H1 (cell line): ENCODE measurements at regions not wholly inside any gene's neighbourhood (a gene's known extent, or its start where the extent isn't known, plus 50 kb on each side); places are given as distances from the start of the nearest gene placed in this dataset.

ENCODE experiments used
- BCL11A ChIP-seq, 2 experiments: IDR thresholded peaks; one replicate each; pipeline ENCODE4 v1.6.1; 2011; ENCODE audit warnings: low read depth in 2 of 2, low read length in 2 of 2, mild to moderate bottlenecking in 2 of 2
- CREB1 ChIP-seq: IDR thresholded peaks from 2 replicates; pipeline ENCODE4 v1.6.1; 2012; ENCODE audit warnings: inconsistent platforms
- EZH2 ChIP-seq: fragments of 200-600 bp; sonication (generic); IDR thresholded peaks from 2 replicates; pipeline ENCODE4 v1.7.1; 2012; ENCODE audit warnings: low read depth, mild to moderate bottlenecking, moderate library complexity, low read length, inconsistent platforms; ENCODE audit not compliant: severe bottlenecking
- NRF1 ChIP-seq: IDR thresholded peaks from 2 replicates; pipeline ENCODE4 v1.6.1; 2011; ENCODE audit warnings: mild to moderate bottlenecking, low read depth, low read length, improper control_type of control experiment
- RAD21 ChIP-seq, 2 experiments: IDR thresholded peaks in 1 of 2; conservative IDR thresholded peaks in 1 of 2; 2 replicates each; pipeline ENCODE4 v1.6.1; 2011; ENCODE audit warnings: low read depth in 2 of 2, low read length in 2 of 2, improper control_type of control experiment in 1 of 2, inconsistent platforms in 1 of 2, mild to moderate bottlenecking in 1 of 2, moderate library complexity in 1 of 2
- SIN3A ChIP-seq, 2 experiments: IDR thresholded peaks in 1 of 2; conservative IDR thresholded peaks in 1 of 2; 2 replicates each; pipeline ENCODE4 v1.6.1; 2011 to 2012; ENCODE audit warnings: low read length in 2 of 2, improper control_type of control experiment in 1 of 2, low read depth in 1 of 2, mild to moderate bottlenecking in 1 of 2
- TF ChIP-seq, protein P1 (sequence below), 3 experiments: IDR thresholded peaks; 1 replicate in 2 of 3; 2 replicates in 1 of 3; pipeline versions ENCODE4 v1.5.1 to v1.6.1; 2011; ENCODE audit warnings: low read length in 3 of 3, mild to moderate bottlenecking in 3 of 3, inconsistent platforms in 2 of 3, low read depth in 1 of 3, moderate library complexity in 1 of 3; ENCODE audit not compliant: insufficient read depth in 1 of 3; ENCODE audit errors: control extremely low read depth in 1 of 3

DNA sequence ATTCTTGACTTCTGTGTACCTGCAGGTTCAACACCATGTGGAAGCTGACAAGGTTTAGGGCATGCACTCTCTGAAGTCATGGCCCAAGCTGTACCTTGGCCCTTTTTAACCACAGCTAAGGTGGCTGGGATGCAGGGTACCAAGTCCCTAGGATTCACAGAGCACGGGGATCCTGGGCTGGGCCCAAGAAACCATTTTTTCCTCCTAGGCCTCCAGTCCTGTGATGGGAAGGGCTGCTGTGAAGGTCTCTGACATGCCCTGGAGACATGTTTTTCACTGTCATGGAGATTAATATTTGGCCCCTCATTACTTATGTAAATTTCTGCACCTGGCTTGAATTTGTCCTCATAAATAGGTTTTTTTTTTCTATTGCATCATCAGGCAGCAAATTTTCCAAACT, 937.5 kb upstream of the ROBO1 start:
- TF ChIP-seq SIN3A (conservative IDR thresholded peaks at IDR 0.05 in 1 of 2, IDR thresholded peaks at IDR 0.05 in 1 of 2; ENCODE audit: low read depth in 1 of 2, low read length in 2 of 2) (no peak), RAD21 (IDR thresholded peaks at IDR 0.05 in 1 of 2, conservative IDR thresholded peaks at IDR 0.05 in 1 of 2; ENCODE audit: low read depth in 2 of 2, low read length in 2 of 2) (no peak), EZH2 (no peak), BCL11A (IDR thresholded peaks at IDR 0.05; ENCODE audit: low read depth in 2 of 2, low read length in 2 of 2) (no peak), NRF1 (no peak), CREB1 (no peak)
- TF ChIP-seq, protein P1, sequence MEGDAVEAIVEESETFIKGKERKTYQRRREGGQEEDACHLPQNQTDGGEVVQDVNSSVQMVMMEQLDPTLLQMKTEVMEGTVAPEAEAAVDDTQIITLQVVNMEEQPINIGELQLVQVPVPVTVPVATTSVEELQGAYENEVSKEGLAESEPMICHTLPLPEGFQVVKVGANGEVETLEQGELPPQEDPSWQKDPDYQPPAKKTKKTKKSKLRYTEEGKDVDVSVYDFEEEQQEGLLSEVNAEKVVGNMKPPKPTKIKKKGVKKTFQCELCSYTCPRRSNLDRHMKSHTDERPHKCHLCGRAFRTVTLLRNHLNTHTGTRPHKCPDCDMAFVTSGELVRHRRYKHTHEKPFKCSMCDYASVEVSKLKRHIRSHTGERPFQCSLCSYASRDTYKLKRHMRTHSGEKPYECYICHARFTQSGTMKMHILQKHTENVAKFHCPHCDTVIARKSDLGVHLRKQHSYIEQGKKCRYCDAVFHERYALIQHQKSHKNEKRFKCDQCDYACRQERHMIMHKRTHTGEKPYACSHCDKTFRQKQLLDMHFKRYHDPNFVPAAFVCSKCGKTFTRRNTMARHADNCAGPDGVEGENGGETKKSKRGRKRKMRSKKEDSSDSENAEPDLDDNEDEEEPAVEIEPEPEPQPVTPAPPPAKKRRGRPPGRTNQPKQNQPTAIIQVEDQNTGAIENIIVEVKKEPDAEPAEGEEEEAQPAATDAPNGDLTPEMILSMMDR (IDR thresholded peaks at IDR 0.05; ENCODE audit: control extremely low read depth in 1 of 3, insufficient read depth in 1 of 3, low read depth in 1 of 3, low read length in 3 of 3): no peak
